ENCODE measurements at regions not wholly inside any gene's neighbourhood (a gene's known extent, or its start where the extent isn't known, plus 50 kb on each side); places are given as distances from the start of the nearest gene placed in this dataset.

DNA sequence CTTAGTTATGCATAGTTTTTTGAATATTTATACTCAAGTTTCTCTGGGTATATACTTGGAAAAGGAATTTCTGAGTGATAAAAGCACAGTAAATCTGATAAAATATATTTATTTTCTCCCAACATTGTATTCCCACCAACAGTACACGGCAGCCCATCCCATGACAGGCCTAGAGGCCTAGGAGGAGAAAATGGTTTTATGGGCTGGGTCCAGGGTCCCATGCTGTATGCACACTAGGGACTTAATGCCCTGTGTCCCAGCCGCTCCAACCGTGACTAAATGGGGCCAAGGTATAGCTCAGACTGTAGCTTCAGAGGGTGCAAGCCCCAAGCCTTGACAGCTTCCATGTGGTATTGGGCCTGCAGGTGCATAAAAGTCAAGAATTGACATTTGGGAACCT is 1007.7 kb downstream of the DSC3 start:
- Histone ChIP-seq H3K27me3 (ENCODE audit: control insufficient read depth, insufficient read depth, low read length) (no peaks in the 10 kb centered on the region), H3K4me3 (ENCODE audit: low read depth in 2 of 2, low read length in 2 of 2) (no peak overlapping the region), H3K27ac (ENCODE audit: low read length) (no peak overlapping the region), H3K9me3 (ENCODE audit: control insufficient read depth, insufficient read depth, low read depth, low read length) (no peaks in the 10 kb centered on the region), H3K4me1 (ENCODE audit: control insufficient read depth, insufficient read depth, low read length) (no peaks in the 10 kb centered on the region), H3K36me3 (ENCODE audit: control insufficient read depth, insufficient read depth, low read length) (no peaks in the 10 kb centered on the region)
- no peak for ATAC-seq
- in situ Hi-C loops (cut with HindIII; ENCODE audit: low pct_unique_long_range_greater_than_20kb, low sequenced_read_pairs) (no loop called here), intact Hi-C loops (cut with micrococcal nuclease; ENCODE audit: unreplicated experiment) (no loop called here)
- BruUV-seq (replicated peaks), result no TSS peak
- DNase-seq (ENCODE audit: low read depth, low spot score), result no peak
- TF ChIP-seq SIN3A (IDR thresholded peaks at IDR 0.05; ENCODE audit: borderline replicate concordance, insufficient read depth, low read depth, low read length) (no peak), TCF7L2 (IDR thresholded peaks at IDR 0.05; ENCODE audit: low read depth, low read length) (no peak), POLR2AphosphoS5 (IDR thresholded peaks at IDR 0.05; ENCODE audit: low read depth, low read length) (no peak)
- TF ChIP-seq, protein P1, sequence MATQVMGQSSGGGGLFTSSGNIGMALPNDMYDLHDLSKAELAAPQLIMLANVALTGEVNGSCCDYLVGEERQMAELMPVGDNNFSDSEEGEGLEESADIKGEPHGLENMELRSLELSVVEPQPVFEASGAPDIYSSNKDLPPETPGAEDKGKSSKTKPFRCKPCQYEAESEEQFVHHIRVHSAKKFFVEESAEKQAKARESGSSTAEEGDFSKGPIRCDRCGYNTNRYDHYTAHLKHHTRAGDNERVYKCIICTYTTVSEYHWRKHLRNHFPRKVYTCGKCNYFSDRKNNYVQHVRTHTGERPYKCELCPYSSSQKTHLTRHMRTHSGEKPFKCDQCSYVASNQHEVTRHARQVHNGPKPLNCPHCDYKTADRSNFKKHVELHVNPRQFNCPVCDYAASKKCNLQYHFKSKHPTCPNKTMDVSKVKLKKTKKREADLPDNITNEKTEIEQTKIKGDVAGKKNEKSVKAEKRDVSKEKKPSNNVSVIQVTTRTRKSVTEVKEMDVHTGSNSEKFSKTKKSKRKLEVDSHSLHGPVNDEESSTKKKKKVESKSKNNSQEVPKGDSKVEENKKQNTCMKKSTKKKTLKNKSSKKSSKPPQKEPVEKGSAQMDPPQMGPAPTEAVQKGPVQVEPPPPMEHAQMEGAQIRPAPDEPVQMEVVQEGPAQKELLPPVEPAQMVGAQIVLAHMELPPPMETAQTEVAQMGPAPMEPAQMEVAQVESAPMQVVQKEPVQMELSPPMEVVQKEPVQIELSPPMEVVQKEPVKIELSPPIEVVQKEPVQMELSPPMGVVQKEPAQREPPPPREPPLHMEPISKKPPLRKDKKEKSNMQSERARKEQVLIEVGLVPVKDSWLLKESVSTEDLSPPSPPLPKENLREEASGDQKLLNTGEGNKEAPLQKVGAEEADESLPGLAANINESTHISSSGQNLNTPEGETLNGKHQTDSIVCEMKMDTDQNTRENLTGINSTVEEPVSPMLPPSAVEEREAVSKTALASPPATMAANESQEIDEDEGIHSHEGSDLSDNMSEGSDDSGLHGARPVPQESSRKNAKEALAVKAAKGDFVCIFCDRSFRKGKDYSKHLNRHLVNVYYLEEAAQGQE (IDR thresholded peaks at IDR 0.05; ENCODE audit: insufficient read depth in 1 of 2, low read depth in 2 of 2, low read length in 1 of 2), result no peak
- TF ChIP-seq, protein P2, sequence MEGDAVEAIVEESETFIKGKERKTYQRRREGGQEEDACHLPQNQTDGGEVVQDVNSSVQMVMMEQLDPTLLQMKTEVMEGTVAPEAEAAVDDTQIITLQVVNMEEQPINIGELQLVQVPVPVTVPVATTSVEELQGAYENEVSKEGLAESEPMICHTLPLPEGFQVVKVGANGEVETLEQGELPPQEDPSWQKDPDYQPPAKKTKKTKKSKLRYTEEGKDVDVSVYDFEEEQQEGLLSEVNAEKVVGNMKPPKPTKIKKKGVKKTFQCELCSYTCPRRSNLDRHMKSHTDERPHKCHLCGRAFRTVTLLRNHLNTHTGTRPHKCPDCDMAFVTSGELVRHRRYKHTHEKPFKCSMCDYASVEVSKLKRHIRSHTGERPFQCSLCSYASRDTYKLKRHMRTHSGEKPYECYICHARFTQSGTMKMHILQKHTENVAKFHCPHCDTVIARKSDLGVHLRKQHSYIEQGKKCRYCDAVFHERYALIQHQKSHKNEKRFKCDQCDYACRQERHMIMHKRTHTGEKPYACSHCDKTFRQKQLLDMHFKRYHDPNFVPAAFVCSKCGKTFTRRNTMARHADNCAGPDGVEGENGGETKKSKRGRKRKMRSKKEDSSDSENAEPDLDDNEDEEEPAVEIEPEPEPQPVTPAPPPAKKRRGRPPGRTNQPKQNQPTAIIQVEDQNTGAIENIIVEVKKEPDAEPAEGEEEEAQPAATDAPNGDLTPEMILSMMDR (IDR thresholded peaks at IDR 0.05), result no peak
- ChIA-PET CTCF (no interaction called here), POLR2A (no interaction called here)

DNA sequence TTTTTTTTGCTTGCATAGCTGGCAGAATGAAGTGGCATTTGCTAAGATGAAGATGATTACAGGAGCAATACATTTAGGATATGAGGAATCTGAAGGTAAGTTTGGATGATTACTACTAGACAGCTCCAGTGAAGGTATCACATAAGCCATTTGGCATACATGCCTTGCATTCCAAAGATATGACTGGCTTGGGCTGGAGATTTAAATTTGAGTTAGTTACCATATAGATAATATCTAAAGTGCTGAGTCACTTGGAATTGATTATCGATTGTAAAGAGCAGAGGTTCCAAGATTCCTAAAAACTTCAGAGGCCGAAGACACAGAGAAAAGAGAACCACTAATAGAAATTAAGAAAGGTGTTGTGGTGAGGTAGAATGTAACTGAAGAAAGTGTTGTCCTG is 1026.4 kb downstream of the DSC3 start:
- Histone ChIP-seq H3K4me1 (ENCODE audit: control insufficient read depth, insufficient read depth, low read length) (no peaks in the 10 kb centered on the region), H3K27me3 (ENCODE audit: control insufficient read depth, insufficient read depth, low read length) (no peaks in the 10 kb centered on the region), H3K4me3 (ENCODE audit: low read depth in 2 of 2, low read length in 2 of 2) (no peak overlapping the region), H3K9me3 (ENCODE audit: control insufficient read depth, insufficient read depth, low read depth, low read length) (no peaks in the 10 kb centered on the region), H3K27ac (ENCODE audit: low read length) (no peak overlapping the region), H3K36me3 (ENCODE audit: control insufficient read depth, insufficient read depth, low read length) (no peaks in the 10 kb centered on the region)
- intact Hi-C loops (cut with micrococcal nuclease; ENCODE audit: unreplicated experiment), result no loop called here
- in situ Hi-C loops (cut with HindIII; ENCODE audit: low pct_unique_long_range_greater_than_20kb, low sequenced_read_pairs), result no loop called here
- ChIA-PET POLR2A (no interaction called here), CTCF (no interaction called here)
- DNase-seq (ENCODE audit: low read depth, low spot score) (no peak), ATAC-seq (no peak)
- TF ChIP-seq, protein P2 (IDR thresholded peaks at IDR 0.05), result no peak
- TF ChIP-seq SIN3A (IDR thresholded peaks at IDR 0.05; ENCODE audit: borderline replicate concordance, insufficient read depth, low read depth, low read length) (no peak), TCF7L2 (IDR thresholded peaks at IDR 0.05; ENCODE audit: low read depth, low read length) (no peak), POLR2AphosphoS5 (IDR thresholded peaks at IDR 0.05; ENCODE audit: low read depth, low read length) (no peak)
- TF ChIP-seq, protein P1 (IDR thresholded peaks at IDR 0.05; ENCODE audit: insufficient read depth in 1 of 2, low read depth in 2 of 2, low read length in 1 of 2), result no peak
- BruUV-seq (replicated peaks), result no TSS peak

All from Panc1 (cell line).